ENCODE measurements at regions not wholly inside any gene's neighbourhood (a gene's known extent, or its start where the extent isn't known, plus 50 kb on each side); places are given as distances from the start of the nearest gene placed in this dataset.

GRCh38 chr4:10738826-10739489 is 54.4 kb upstream of the CLNK start:
- TF ChIP-seq NANOG (IDR thresholded peaks at IDR 0.05; ENCODE audit: insufficient read depth, low read depth, low read length, poor library complexity, severe bottlenecking), result no peak
- no peak for TF ChIP-seq CTCF (IDR thresholded peaks at IDR 0.05; ENCODE audit: control extremely low read depth in 1 of 3, insufficient read depth in 1 of 3, low read depth in 1 of 3, low read length in 3 of 3)
- TF ChIP-seq POLR2AphosphoS5 (IDR thresholded peaks at IDR 0.05; ENCODE audit: low read depth, low read length), result no peak
- TF ChIP-seq POLR2A (IDR thresholded peaks at IDR 0.05; ENCODE audit: control extremely low read depth in 1 of 2, low read depth in 2 of 2, low read length in 2 of 2), result no peak
- TF ChIP-seq RFX5 (IDR thresholded peaks at IDR 0.05; ENCODE audit: borderline replicate concordance, low read depth, low read length), result no peak
- no peak for TF ChIP-seq SP1 (IDR thresholded peaks at IDR 0.05; ENCODE audit: low read depth, low read length)
- no peak for TF ChIP-seq YY1 (IDR thresholded peaks at IDR 0.05; ENCODE audit: low read depth, low read length)
- no peak for TF ChIP-seq ZNF274 (IDR thresholded peaks at IDR 0.05; ENCODE audit: borderline replicate concordance, extremely low read depth, low read length)

Data from H1 (cell line).